Spinal cord (tissue), 9 donors: ENCODE measurements at regions not wholly inside any gene's neighbourhood (a gene's known extent, or its start where the extent isn't known, plus 50 kb on each side); places are given as distances from the start of the nearest gene placed in this dataset.

Experiments used
- DNase-seq, 6 donors: peaks; one replicate each; pipeline versions ENCODE4 v3.0.0 to v3.0.0-alpha.2; 2013 to 2015; ENCODE audit warnings: low spot score in 6 of 6, low read depth in 4 of 6
- H3K27ac ChIP-seq: one replicate; pipeline ENCODE4 v1.5.1; 2013; ENCODE audit warnings: low read depth, low read length, control low read depth
- H3K27me3 ChIP-seq: one replicate; pipeline ENCODE4 v1.6.1; 2013; ENCODE audit warnings: low read length; ENCODE audit not compliant: control insufficient read depth, insufficient read depth
- H3K36me3 ChIP-seq: one replicate; pipeline ENCODE4 v1.6.1; 2013; ENCODE audit warnings: low read length; ENCODE audit not compliant: control insufficient read depth, insufficient read depth
- H3K4me1 ChIP-seq: one replicate; pipeline ENCODE4 v1.6.1; 2013; ENCODE audit warnings: low read length; ENCODE audit not compliant: control insufficient read depth, insufficient read depth
- H3K4me3 ChIP-seq: one replicate; pipeline ENCODE4 v1.5.1; 2013; ENCODE audit warnings: low read depth, low read length, control low read depth
- H3K9me3 ChIP-seq: one replicate; pipeline ENCODE4 v1.6.1; 2013; ENCODE audit warnings: low read length; ENCODE audit not compliant: control insufficient read depth, insufficient read depth
- WGBS: methylation state at CpG from one replicate; pipeline ENCODE4 v1.1.5; 2013; ENCODE audit warnings: missing lambda C conversion rate; ENCODE audit not compliant: insufficient coverage; 5-methylcytosine and 5-hydroxymethylcytosine counted together
- donor health status: healthy.

DNA sequence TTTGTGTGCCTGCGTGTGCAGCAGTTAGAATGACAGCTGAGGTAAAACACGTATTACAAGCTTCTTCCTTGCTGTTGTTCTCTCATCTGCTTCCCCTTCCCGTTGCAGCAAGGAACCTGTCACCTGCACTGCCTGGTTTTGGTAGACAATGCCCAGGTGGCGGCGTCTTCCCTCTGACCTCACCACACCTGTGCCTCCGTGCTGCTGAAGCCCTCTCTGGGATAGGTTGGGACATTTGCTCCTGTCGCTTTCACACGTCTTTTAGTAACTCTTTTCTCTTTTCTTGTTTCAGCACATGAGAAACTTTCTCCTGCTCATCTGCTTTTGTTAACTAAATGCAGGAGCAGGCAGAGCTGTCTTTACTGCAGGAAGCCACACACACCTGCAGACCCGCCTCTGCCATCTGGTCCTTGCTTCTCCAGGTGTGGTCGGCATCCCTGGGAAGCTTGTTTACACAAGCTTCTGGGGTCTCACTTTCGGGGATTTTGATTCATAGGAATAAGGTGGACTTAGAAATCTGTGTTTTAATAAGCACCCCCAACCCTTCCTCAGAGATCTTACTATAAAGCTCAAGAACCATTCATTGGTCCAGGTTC lies 60.7 kb upstream of the EXOC6 start:
- Histone ChIP-seq H3K4me3 (no peak overlapping the region), H3K4me1 (no peaks in the 10 kb centered on the region), H3K27me3 (no peaks in the 10 kb centered on the region), H3K27ac (no peak overlapping the region), H3K36me3 (no peaks in the 10 kb centered on the region), H3K9me3 (no peaks in the 10 kb centered on the region)
- no peak for DNase-seq
- 67% methylated on average over 6 of the region's 11 CpGs for WGBS

GRCh38 chr10:92789067-92789466 lies 59.3 kb upstream of the EXOC6 start:
- Histone ChIP-seq H3K27ac (no peak overlapping the region), H3K4me3 (no peak overlapping the region), H3K9me3 (no peaks in the 10 kb centered on the region), H3K27me3 (no peaks in the 10 kb centered on the region), H3K36me3 (no peaks in the 10 kb centered on the region), H3K4me1 (no peaks in the 10 kb centered on the region)
- no peak for DNase-seq
- 86% methylated on average over 3 of the region's 8 CpGs for WGBS

DNA sequence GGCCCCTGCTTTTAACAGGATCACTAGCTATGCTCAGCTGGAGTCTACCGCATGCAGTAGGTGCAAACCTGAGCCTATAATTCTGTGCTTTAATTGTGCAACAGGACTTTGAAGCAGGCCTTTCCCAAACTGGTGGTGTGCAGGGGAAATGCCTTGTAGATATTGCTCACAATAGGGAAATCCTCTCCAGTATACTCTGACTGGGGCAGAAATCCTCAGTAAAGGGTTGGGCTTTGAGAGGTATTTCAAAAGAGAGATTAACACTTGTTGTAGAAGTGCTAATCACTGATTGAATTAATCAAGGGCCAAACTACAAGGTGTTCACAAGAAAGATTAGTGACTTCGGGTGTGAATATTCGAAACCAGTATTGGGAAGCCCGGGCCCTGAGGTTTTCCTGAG lies 58.5 kb upstream of the EXOC6 start:
- H3K27me3 ChIP-seq = no peaks in the 10 kb centered on the region
- no peak for DNase-seq
- H3K36me3 ChIP-seq = no peaks in the 10 kb centered on the region
- WGBS = 100% methylated on average over 1 of the region's 4 CpGs
- H3K27ac ChIP-seq = no peak overlapping the region
- H3K9me3 ChIP-seq = no peaks in the 10 kb centered on the region
- H3K4me3 ChIP-seq = no peak overlapping the region
- H3K4me1 ChIP-seq = no peaks in the 10 kb centered on the region

DNA sequence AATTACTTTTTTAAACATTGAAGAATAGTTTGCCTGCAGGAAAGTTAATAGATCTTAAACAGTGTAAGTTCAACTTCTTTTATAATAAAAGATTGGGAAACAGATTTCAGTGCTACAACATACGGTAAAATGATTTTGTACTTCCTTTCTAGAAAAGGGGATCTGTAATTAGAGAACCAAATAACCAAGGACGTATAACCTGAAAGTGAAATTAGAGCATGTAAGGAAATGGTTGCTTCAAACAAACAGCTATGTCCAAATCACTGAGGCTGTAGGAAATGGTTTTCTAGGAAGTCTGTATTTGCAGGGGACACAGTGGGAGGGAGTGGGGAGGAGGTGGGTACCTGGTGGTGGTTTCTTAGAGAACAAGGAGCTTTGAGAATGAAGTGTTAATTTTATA lies 57.9 kb upstream of the EXOC6 start:
- H3K4me1 ChIP-seq = no peaks in the 10 kb centered on the region
- H3K4me3 ChIP-seq = no peak overlapping the region
- DNase-seq = no peak
- H3K36me3 ChIP-seq = no peaks in the 10 kb centered on the region
- no peak overlapping the region for H3K27ac ChIP-seq
- no peaks in the 10 kb centered on the region for H3K9me3 ChIP-seq
- WGBS = 80% methylated on average over 1 of the region's 2 CpGs
- H3K27me3 ChIP-seq = no peaks in the 10 kb centered on the region

GRCh38 chr10:92792661-92793060 lies 55.7 kb upstream of the EXOC6 start:
- no peak for DNase-seq
- H3K36me3 ChIP-seq = no peaks in the 10 kb centered on the region
- no peak overlapping the region for H3K4me3 ChIP-seq
- no peaks in the 10 kb centered on the region for H3K9me3 ChIP-seq
- WGBS = no CpG with 5 or more reads among the region's 1 CpG
- no peaks in the 10 kb centered on the region for H3K4me1 ChIP-seq
- H3K27ac ChIP-seq = no peak overlapping the region
- H3K27me3 ChIP-seq = no peaks in the 10 kb centered on the region
